GM20431 (cell line): ENCODE measurements at regions not wholly inside any gene's neighbourhood (a gene's known extent, or its start where the extent isn't known, plus 50 kb on each side); places are given as distances from the start of the nearest gene placed in this dataset.

Experiments
- in situ Hi-C: fragments of 300-500 bp; cut with MseI, MboI; formaldehyde crosslinking; loops from one replicate; pipeline ENCODE4 v1.15.0; 2020; ENCODE audit warnings: low sequenced_read_pairs; ENCODE audit not compliant: unreplicated experiment

DNA sequence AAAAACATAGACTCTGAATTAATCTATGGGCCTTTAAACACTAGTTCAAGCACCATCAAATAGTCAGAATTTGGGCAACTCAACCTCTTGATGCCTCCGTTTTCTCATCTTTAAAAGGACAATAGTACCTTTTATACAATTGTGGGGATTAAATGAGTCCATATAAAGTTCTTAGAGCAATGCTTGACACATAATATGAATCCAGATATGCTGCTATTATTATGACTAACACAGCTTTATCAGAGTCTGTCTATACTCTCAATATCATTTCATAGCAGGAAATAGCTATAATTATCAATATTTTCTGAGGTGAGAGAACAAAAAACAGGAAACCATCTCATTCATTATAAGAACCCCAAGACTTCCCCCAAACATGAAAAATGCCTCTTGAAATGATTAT is 430.5 kb upstream of the XYLT1 start:
- in situ Hi-C loops: no loop called here

GRCh38 chr16:17899141-17899540 is 428.4 kb upstream of the XYLT1 start:
- in situ Hi-C loops: loop anchor here (25.0 kb wide), 1 partner anchor 88 kb away; no protein-coding TSS in a partner anchor

DNA sequence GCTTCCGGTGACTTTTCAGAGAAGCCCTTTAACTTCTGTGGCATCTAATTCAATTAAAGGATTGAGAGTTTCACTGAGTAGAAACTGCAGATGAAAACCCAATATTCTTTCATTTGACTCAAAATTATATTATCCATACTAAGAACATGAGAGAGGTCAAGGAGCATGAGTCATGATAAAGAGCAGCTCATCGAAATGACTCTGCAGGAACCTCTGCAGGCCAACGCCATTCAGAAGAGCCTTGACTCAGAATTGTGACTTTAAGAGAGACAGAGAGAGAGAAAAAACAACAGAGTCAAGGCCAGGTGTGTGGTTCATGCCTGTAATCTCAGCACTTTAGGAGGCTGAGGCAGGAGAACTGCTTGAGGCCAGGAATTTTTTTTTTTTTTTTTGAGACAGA is 417.2 kb upstream of the XYLT1 start:
- in situ Hi-C loops: loop anchor here (25.0 kb wide), 1 partner anchor 99 kb away; no protein-coding TSS in a partner anchor

- in situ Hi-C loops: loop anchor here (25.0 kb wide), 1 partner anchor 102 kb away; no protein-coding TSS in a partner anchor
Observed at GRCh38 chr16:17885659-17886207, 415.0 kb upstream of the XYLT1 start.

- in situ Hi-C loops: loop anchor here (25.0 kb wide), 1 partner anchor 109 kb away; no protein-coding TSS in a partner anchor
Observed at GRCh38 chr16:17877821-17878360, 407.1 kb upstream of the XYLT1 start.

GRCh38 chr16:17866996-17867395 is 396.2 kb upstream of the XYLT1 start:
- in situ Hi-C loops: no loop called here

DNA sequence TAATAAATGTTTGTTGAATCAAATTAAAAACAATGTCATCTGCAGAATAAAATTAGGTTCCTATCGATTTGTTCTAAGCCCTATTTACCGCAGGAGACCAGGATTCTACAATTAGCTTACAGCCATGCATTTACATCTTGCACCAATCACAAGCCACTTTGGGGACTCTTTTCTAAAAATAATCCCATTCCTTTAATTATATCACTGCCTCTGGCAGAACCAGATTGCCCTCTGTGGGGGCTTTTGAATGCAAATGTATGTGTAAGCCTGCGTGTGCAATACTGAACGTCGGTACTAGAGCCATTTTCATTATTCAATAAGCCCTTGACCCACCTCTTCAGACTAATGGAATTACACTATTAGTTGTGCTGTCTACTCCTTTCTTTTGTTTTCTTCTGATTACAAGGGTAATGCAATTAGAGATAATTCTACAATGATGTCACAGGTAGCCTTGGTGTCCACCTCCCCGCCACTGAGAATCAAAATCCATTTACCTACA is 391.3 kb upstream of the XYLT1 start:
- in situ Hi-C loops: no loop called here

GRCh38 chr16:17858061-17858460 is 387.3 kb upstream of the XYLT1 start:
- in situ Hi-C loops: no loop called here

GRCh38 chr16:17853958-17854357 is 383.2 kb upstream of the XYLT1 start:
- in situ Hi-C loops: no loop called here

GRCh38 chr16:17852977-17853702 is 382.4 kb upstream of the XYLT1 start:
- in situ Hi-C loops: no loop called here

DNA sequence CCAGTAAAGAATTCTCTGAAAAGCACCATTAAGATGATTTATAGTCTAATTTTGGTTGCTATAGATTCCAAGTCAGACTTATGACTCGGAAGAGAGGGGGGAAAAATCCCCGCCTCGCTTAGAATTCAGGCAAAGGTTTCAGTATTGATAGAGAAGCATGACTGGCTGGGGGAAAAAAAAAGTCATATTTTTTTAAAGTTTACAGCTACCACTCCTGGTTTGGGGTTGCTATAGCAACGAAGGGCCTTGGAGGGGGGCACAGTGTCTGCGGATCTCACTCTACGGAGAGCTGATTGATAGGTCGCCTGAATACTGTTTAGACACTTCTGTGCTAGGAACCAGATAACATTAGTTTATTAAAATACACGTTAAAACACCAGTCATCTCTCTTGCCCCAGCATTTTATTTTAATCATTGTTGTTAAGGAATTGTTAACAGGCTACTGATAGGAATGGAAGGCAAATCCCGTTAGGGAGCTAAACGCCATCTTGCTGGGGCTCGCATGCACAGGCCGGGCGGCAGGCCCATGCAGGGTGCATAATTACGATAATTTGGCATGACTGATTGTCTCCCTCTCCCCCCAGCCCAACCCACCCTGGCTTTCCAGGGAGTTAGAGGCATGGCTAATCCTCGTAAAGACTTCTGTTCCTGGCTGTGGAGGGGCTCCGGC is 380.0 kb upstream of the XYLT1 start:
- in situ Hi-C loops: no loop called here

- in situ Hi-C loops: no loop called here
Observed at GRCh38 chr16:17847234-17847795, 376.6 kb upstream of the XYLT1 start.

GRCh38 chr16:17846030-17846429 is 375.3 kb upstream of the XYLT1 start:
- in situ Hi-C loops: no loop called here

DNA sequence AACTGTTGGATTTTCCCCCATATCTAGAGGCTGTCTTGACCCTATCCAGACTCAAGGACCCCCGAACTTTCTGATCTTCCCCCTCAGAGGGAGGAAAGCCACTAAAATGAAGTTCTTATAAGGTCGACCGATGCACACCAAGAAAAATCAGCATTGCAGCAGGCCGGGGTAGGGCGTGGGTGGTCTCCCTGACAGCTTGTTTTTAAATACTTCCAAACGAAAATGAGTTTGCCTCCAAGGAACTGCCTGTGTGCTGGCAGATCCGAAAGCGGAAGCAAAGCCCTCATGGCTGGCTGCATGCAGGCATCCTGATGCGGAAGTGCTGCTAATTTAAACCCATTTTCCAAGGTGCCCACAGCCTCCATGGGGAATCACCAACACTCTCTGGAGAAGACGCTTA is 374.3 kb upstream of the XYLT1 start:
- in situ Hi-C loops: no loop called here

- in situ Hi-C loops: no loop called here
Observed at GRCh38 chr16:17843905-17844304, 373.1 kb upstream of the XYLT1 start.

- in situ Hi-C loops: no loop called here
Observed at GRCh38 chr16:17839907-17840306, 369.1 kb upstream of the XYLT1 start.

GRCh38 chr16:17839272-17839671 is 368.5 kb upstream of the XYLT1 start:
- in situ Hi-C loops: no loop called here

- in situ Hi-C loops: no loop called here
Observed at GRCh38 chr16:17836868-17837602, 366.3 kb upstream of the XYLT1 start.

GRCh38 chr16:17835118-17835876 is 364.5 kb upstream of the XYLT1 start:
- in situ Hi-C loops: no loop called here
